AML-193 (cell line): ENCODE measurements at regions not wholly inside any gene's neighbourhood (a gene's known extent, or its start where the extent isn't known, plus 50 kb on each side); places are given as distances from the start of the nearest gene placed in this dataset.

Experiments
- DNase-seq, 2 experiments: peaks; one replicate each; lab custom pipeline; 2025; lab: John Stamatoyannopoulos, UW

DNA sequence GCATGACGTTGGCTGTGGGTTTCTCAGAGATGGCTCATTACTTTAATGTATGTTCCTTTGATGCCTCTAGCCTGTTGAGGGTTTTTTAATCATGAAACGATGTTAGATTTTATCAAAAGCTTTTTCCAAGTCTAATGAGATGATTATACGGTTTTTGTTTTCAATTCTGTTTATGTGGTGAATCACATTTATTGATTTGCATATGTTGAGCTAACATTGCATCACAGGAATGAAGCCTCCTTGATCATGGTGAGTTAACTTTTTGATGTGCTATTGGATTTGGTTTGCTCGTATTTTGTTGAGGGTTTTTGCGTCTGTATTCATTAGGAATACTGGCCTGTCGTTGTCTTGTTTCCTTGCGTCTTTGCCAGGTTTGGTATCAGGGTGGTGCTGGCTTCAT lies 52.3 kb upstream of the PTPN12 start:
- DNase-seq: no peak

GRCh38 chr7:77482015-77482414 lies 55.1 kb upstream of the PTPN12 start:
- peak; percentile 12 to 27 for DNase-seq

DNA sequence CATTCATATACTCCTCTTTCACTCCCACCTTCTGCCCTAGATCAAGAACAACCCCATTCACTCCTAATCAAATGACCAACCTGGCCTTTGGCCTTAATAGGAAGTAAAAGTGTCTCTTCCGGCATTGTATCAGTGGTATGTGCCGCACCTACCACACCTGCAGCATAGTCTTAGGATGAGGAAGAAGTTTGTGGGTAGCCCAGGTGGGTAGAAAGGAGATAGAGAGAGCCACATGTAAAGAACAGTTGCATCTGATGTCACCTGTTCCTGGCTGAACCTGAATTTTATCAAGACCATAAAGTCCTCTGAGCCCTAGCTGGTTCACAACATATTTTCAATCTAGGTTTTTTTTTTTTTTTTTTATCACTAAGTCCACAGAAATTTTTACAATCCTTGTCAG lies 55.5 kb upstream of the PTPN12 start:
- no peak for DNase-seq

DNA sequence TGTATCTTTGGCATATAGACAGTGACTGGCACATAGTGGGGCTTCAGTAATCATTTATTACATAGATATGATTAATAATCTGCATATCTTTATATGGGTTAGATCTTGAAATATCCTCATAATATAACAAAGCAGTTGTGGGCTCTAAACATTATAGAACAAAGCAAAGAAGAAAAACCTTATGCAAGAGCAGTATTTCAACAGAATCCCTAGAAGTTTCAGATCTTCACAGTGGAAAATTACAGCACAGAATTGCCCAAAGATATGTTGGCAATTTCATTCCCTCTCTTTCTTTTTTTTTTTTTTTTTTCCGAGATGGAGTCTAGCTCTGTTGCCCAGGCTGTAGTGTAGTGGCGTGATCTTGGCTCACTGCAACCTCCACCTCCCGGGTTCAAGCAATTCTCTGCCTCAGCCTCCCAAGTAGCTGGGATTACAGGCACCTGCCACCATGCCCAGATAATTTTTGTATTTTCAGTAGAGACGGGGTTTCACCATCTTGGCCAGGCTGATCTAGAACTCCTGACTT lies 56.9 kb upstream of the PTPN12 start:
- peak; percentile 53 to 78 for DNase-seq

DNA sequence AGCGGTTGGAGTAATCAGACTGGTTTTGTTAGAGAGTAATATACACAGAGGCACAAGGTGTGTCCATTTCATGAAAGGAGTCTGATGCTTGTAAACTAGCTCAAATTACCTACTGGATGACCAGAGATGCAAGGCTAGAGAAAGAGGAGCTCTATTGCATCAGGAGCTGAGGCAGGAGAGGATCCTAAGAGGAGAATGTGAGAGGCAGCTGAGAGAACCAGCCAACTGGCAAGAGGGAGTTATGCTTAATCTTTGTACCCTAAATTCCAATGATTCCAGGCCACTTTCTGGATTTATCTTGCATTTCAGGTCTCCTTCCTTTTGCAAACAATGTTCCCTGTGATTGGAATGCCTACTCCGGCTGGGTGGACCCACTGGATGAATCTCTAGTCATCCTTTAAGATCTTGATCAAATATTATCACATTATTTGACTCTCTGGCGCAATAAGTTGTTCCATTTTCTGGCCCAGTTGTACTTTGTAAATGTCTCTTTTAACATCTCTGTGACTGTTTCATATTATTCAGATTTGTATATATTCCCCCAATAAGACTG lies 57.5 kb upstream of the PTPN12 start:
- no peak for DNase-seq

DNA sequence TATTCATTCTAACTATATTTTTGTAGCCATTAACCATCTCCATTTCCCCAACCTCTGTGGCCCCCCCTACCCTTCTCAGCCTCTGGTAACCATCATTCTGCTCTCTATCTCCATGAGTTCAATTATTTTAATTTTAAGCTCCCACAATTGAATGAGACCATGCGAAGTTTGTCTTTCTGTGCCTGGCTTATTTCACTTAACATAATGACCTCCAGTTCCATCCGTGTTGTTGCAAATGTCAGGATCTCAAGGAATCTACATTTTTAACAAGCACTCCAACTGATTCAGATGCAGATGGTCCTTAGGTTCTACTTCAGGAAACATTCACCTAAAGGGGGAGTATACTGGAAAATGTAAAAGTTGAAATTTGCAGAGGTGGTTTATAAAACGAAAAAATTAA lies 60.2 kb upstream of the PTPN12 start:
- no peak for DNase-seq

- peak in 1 of 2 experiments; percentile 14 for DNase-seq
These were observed 59.0 kb upstream of the GSAP start for GRCh38 chr7:77475181-77475580.

DNA sequence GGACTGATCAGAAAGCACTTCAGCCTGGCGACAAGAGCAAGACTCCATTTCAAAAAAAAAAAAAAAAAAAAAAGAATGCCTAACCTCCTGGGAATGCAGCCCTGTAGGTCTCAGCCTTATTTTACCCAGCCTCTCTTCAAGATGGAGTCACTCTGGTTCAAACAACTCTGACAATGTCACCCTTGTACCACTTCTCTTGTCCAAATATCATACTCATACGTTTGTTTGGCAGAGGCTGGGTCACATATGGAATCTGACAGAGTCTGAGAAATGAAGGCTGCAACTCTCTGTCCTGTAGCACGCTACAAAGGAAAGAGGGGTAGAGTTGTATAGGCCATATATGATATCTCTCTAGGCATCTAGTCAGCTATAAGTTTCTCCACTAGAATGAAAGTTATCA lies 58.6 kb upstream of the GSAP start:
- no peak for DNase-seq

- DNase-seq: no peak
These were observed 57.3 kb upstream of the GSAP start for GRCh38 chr7:77473229-77474005.

- no peak for DNase-seq
These were observed 53.8 kb upstream of the GSAP start for GRCh38 chr7:77469927-77470326.

GRCh38 chr7:77467408-77467807 lies 51.3 kb upstream of the GSAP start:
- DNase-seq: no peak

DNA sequence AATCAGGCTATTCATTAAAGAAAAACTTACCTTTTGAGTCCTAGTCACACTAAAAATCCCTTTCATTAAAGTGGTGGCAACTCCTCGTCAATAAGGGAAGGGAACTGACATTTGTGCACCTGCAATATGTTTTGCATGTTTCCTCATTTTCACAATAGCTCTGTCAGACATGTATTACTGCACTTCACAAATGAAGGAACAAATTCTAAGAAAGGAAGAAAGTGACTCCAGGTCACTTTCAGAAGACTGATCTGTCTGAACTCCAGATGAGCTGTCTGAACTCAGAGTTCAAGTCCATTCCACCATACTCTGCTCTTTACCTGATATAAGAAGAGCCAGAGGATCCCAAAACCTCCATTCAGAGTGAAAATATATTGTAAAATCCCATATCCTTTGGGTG lies 50.3 kb upstream of the GSAP start:
- peak; percentile 57 to 62 for DNase-seq
